ENCODE measurements at regions not wholly inside any gene's neighbourhood (a gene's known extent, or its start where the extent isn't known, plus 50 kb on each side); places are given as distances from the start of the nearest gene placed in this dataset.
A peak's percentile ranks its signal among the peaks of the same experiment; 100 is the strongest.
"Not testable (repeated sequence)": the region's sequence is repeated elsewhere in the genome, so short reads cannot be mapped to it uniquely, and the experiment has no call there.

GRCh38 chr4:84379917-84380641 lies 119.0 kb downstream of the NKX6-1 start:
- peak; percentile 11 for DNase-seq (ENCODE audit: low spot score)

- DNase-seq (ENCODE audit: low spot score): no peak
Measured at GRCh38 chr4:84378983-84379382, 120.1 kb downstream of the NKX6-1 start.

GRCh38 chr4:84378356-84378755 lies 120.7 kb downstream of the NKX6-1 start:
- no peak for DNase-seq (ENCODE audit: low spot score)

GRCh38 chr4:84366907-84367306 lies 132.2 kb downstream of the NKX6-1 start:
- DNase-seq (ENCODE audit: low spot score): no peak

GRCh38 chr4:84366161-84366560 lies 132.9 kb downstream of the NKX6-1 start:
- DNase-seq (ENCODE audit: low spot score): no peak

- no peak for DNase-seq (ENCODE audit: low spot score)
Measured at GRCh38 chr4:84362896-84363655, 136.0 kb downstream of the NKX6-1 start.

GRCh38 chr4:84342161-84342560 lies 156.9 kb downstream of the NKX6-1 start:
- no peak for DNase-seq (ENCODE audit: low spot score)

- DNase-seq (ENCODE audit: low spot score): no peak
Measured at GRCh38 chr4:84341559-84341958, 157.5 kb downstream of the NKX6-1 start.

- DNase-seq (ENCODE audit: low spot score): no peak
Measured at GRCh38 chr4:84338367-84338766, 160.7 kb downstream of the NKX6-1 start.

- DNase-seq (ENCODE audit: low spot score): no peak
Measured at GRCh38 chr4:84336964-84337705, 162.0 kb downstream of the NKX6-1 start.

GRCh38 chr4:84327526-84327925 lies 171.6 kb downstream of the NKX6-1 start:
- no peak for DNase-seq (ENCODE audit: low spot score)

- no peak for DNase-seq (ENCODE audit: low spot score)
Measured at GRCh38 chr4:84325625-84326024, 173.5 kb downstream of the NKX6-1 start.

GRCh38 chr4:84324303-84325245 lies 174.5 kb downstream of the NKX6-1 start:
- DNase-seq (ENCODE audit: low spot score): no peak

- DNase-seq (ENCODE audit: low spot score): peak; percentile 13
Measured at GRCh38 chr4:84319124-84319523, 180.0 kb downstream of the NKX6-1 start.

GRCh38 chr4:84317513-84317912 lies 181.6 kb downstream of the NKX6-1 start:
- DNase-seq (ENCODE audit: low spot score): no peak

- DNase-seq (ENCODE audit: low spot score): no peak
Measured at GRCh38 chr4:84312426-84313012, 186.6 kb downstream of the NKX6-1 start.

- no peak for DNase-seq (ENCODE audit: low spot score)
Measured at GRCh38 chr4:84309191-84309590, 189.9 kb downstream of the NKX6-1 start.

- DNase-seq (ENCODE audit: low spot score): not testable (repeated sequence)
Measured at GRCh38 chr4:84298719-84299254, 200.3 kb downstream of the NKX6-1 start.

- no peak for DNase-seq (ENCODE audit: low spot score)
Measured at GRCh38 chr4:84298023-84298718, 200.9 kb downstream of the NKX6-1 start.

- DNase-seq (ENCODE audit: low spot score): no peak
Measured at GRCh38 chr4:84291969-84292368, 207.1 kb downstream of the NKX6-1 start.
